DMS53 (cell line): ENCODE measurements at regions not wholly inside any gene's neighbourhood (a gene's known extent, or its start where the extent isn't known, plus 50 kb on each side); places are given as distances from the start of the nearest gene placed in this dataset.
"Not testable (repeated sequence)": the region's sequence is repeated elsewhere in the genome, so short reads cannot be mapped to it uniquely, and the experiment has no call there.

Experiments used
- DNase-seq: peaks from one replicate; lab custom pipeline; 2025; lab: John Stamatoyannopoulos, UW

- DNase-seq = no peak
Measured at GRCh38 chr2:16103614-16104314, 163.4 kb downstream of the MYCN start.

GRCh38 chr2:16102976-16103380, 162.6 kb downstream of the MYCN start:
- DNase-seq = no peak

- DNase-seq = no peak
Measured at GRCh38 chr2:16102358-16102975, 162.1 kb downstream of the MYCN start.

- no peak for DNase-seq
Measured at GRCh38 chr2:16101196-16101595, 160.8 kb downstream of the MYCN start.

- no peak for DNase-seq
Measured at GRCh38 chr2:16100006-16100405, 159.7 kb downstream of the MYCN start.

GRCh38 chr2:16099326-16099725, 159.0 kb downstream of the MYCN start:
- DNase-seq = no peak

GRCh38 chr2:16096962-16097361, 156.6 kb downstream of the MYCN start:
- DNase-seq = no peak

- DNase-seq = not testable (repeated sequence)
Measured at GRCh38 chr2:16095483-16095882, 155.1 kb downstream of the MYCN start.

- no peak for DNase-seq
Measured at GRCh38 chr2:16094811-16095210, 154.5 kb downstream of the MYCN start.

GRCh38 chr2:16093639-16094529, 153.5 kb downstream of the MYCN start:
- no peak for DNase-seq

GRCh38 chr2:16092861-16093638, 152.7 kb downstream of the MYCN start:
- no peak for DNase-seq

- no peak for DNase-seq
Measured at GRCh38 chr2:16091576-16092282, 151.4 kb downstream of the MYCN start.

- no peak for DNase-seq
Measured at GRCh38 chr2:16090650-16091575, 150.6 kb downstream of the MYCN start.

GRCh38 chr2:16089491-16089890, 149.1 kb downstream of the MYCN start:
- not testable (repeated sequence) for DNase-seq

- DNase-seq = no peak
Measured at GRCh38 chr2:16088802-16089112, 148.4 kb downstream of the MYCN start.

- DNase-seq = no peak
Measured at GRCh38 chr2:16088035-16088801, 147.9 kb downstream of the MYCN start.

GRCh38 chr2:16086136-16086535, 145.8 kb downstream of the MYCN start:
- not testable (repeated sequence) for DNase-seq

GRCh38 chr2:16085073-16085472, 144.7 kb downstream of the MYCN start:
- no peak for DNase-seq

GRCh38 chr2:16084274-16084673, 143.9 kb downstream of the MYCN start:
- DNase-seq = no peak

GRCh38 chr2:16082276-16082675, 141.9 kb downstream of the MYCN start:
- DNase-seq = no peak
